ENCODE measurements at regions not wholly inside any gene's neighbourhood (a gene's known extent, or its start where the extent isn't known, plus 50 kb on each side); places are given as distances from the start of the nearest gene placed in this dataset.

DNA sequence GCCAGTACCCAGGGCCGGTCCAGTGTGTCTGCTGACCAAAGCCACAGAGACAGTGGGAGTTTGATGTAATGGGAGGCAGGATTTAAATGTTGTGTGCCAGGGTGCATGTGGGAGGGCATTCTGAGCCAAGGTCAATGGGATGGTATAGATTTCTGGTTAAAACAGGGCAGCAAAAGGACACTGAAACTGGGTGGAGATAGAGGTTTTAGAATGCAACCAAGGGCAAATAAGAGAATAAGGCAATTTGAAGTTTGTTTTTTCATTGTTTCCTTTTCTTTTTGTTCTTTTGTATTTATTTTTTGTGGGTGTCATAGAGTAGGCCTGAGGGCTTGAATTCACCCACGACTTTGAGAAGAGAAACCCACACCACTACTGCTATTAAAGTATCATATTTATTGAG, 65.5 kb upstream of the CLINT1 start:
- DNase-seq = no peak

GRCh38 chr5:157923765-157924164, 64.8 kb upstream of the CLINT1 start:
- DNase-seq = no peak

DNA sequence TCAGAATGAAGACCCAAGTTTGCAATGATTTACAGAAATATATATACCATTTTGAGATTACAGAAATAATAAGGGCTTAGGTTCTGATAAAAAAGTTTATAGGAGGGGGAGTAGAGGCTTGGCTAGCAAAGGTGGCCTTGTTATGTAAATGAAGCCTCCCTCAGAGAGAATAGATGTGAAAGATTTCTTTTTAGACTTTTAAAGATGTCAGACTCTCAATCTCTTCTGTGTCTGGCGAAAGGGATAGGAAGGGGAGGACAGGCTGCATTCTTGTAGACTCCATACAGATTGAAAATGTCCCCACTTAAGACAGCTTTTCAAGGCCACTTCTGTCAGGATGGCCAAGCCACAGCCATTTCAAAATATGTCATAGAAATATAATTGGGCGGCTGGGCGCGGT, 63.1 kb upstream of the CLINT1 start:
- DNase-seq = no peak

- no peak for DNase-seq
Measured at GRCh38 chr5:157920828-157921170, 61.9 kb upstream of the CLINT1 start.

- no peak for DNase-seq
Measured at GRCh38 chr5:157918811-157919742, 60.1 kb upstream of the CLINT1 start.

DNA sequence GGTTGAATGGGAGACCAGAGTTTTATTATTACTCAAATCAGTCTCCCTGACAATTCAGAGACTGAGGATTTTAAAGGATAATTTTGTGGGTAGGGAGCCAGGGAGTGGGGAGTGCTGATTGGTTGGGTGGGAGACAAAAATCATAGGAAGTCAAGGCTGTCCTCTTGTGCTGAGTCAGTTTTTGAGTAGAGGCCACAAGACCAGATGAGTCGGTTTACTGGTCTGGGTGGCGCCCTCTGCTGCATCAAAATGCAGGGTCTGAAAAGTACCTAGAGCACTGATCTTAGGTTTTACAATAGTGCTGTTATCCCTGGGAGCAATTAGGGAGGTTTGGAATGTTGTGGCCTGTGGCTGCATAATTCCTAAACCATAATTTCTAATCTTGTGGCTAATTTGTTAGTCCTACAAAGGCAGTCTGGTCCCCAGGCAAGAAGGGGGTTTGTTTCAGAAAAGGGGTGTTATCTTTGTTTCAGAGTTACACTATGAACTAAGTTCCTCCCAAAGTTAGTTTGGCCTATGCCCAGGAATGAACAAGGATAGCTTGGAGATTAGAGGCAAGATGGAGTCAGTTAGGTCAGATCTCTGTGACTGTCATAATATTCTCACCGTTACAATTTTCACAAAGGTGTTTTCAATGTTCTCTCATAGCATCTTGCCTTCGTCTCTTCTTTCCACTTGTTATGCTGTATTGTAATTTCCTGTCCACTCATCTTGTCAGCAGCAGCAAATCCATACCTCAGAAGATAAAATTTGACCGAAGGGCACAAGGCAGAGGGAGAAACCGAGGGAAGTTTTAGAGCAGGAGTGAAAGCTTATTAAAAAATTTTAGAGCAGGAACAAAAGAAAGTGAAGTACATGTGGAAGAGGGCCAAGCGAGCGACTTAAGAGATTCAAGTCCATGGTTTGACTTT, 59.2 kb upstream of the CLINT1 start:
- DNase-seq = no peak

DNA sequence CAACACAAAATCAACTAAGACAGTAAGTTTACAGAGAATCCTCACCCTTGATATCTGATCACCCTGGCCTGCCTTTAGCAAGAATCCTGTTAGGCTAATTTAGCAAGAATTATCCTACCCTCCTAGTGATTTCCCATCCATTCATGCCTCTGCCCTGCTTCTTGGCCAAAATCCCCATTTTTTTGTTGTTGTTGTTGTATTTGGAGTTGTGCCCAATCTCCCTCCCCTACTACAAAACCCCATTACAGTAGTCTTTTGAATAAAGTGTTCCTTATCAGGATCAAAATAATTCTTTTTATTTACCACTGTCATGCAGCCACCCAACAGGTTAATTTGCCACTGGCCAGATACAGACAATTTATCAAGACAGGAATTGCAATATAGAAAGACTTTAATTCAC, 58.5 kb upstream of the CLINT1 start:
- DNase-seq = no peak

DNA sequence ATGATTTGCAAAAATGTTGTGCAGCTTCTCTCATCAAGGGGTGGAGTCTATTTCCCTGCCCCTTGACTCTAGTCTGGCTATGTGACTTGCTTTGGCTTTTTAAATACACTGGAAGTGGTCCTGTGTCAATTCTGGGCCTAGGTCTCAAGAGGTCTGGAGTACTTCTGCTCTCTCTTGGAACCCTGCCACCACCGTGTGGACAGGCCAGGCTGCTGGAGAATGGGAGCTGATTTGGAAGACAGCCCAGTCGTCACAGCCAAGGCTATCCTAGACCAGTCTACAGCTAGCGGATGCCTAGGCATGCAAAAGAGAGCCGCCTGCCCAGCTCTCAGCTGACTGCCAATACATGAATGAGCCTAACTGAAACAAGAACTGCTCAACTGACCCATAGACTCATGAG, 56.7 kb upstream of the CLINT1 start:
- DNase-seq = no peak

- DNase-seq = no peak
Measured at GRCh38 chr5:157914151-157914788, 55.3 kb upstream of the CLINT1 start.

DNA sequence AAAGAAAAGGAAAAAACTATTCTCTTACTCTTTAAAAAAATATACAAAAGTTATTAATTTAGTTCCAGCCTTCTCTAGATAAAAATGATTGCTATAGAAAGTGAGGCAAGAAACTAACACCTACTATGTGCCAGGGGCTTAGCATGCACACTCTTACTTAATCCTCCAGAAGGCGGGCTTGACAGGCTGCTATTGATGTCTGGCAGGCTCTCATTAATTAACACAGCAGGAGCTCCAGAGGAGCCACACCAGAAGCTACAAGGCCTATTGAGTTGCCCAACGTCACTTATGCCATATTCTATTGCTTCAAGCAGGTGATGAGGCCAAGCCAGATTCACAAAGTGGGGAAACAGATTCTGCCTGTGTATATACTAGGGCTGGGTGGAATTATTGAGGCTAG, 54.6 kb upstream of the CLINT1 start:
- no peak for DNase-seq

- no peak for DNase-seq
Measured at GRCh38 chr5:157912621-157913325, 53.8 kb upstream of the CLINT1 start.

DNA sequence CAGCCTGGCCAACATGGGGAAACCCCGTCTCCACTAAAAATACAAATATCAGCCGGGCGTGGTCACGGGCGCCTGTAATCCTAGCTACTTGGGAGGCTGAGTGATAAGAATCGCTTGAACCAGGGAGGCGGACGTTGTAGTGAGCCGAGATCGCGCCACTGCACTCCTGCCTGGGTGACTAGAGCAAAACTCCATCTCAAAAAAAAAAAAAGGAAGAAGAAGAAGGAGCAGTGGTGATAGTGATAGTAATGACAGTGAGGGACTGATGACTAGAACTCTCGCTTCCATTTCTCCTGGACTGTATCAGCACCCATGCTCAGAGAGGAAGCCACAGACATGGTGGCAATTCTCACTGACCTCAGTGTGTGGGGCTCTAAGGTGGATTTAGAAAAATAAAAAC, 52.6 kb upstream of the CLINT1 start:
- DNase-seq = no peak

All from T1000 (cell line).